ENCODE measurements at regions not wholly inside any gene's neighbourhood (a gene's known extent, or its start where the extent isn't known, plus 50 kb on each side); places are given as distances from the start of the nearest gene placed in this dataset.

GRCh38 chr17:31696184-31696602 is 162.9 kb downstream of the COPRS start:
- TF ChIP-seq POLR2A (IDR thresholded peaks at IDR 0.05), result no peak
- peak; percentile 57 to 81 (median 78) for TF ChIP-seq POLR2AphosphoS5 (IDR thresholded peaks at IDR 0.05)

Data from stomach (tissue), 4 donors.